NCI-H1092 treated with DMSO at 0.1 percent for 48 hours (cell line): ENCODE measurements at regions not wholly inside any gene's neighbourhood (a gene's known extent, or its start where the extent isn't known, plus 50 kb on each side); places are given as distances from the start of the nearest gene placed in this dataset.

Experiments
- DNase-seq: peaks from one replicate; lab custom pipeline; 2025; lab: John Stamatoyannopoulos, UW

GRCh38 chr9:86795823-86796553 is 151.3 kb downstream of the GAS1 start:
- no peak for DNase-seq

DNA sequence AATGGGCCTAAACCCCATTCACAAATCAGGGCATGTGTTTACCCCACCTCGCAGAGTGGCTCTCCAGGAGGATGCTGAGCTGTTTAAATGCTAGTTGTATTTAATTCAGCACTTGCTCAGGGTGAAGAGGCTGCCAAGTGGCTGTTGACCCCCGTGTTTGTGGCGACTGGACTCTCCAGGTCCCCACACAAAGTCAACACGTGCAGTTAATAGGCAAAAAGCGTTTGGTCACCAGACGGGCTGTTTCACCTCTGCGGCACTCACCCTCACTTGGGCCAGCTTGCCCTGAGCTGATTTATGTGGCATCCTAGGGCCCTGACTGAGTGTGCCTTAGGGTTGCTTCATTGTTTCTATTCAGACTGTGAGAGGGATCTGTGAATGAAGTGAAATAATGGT is 152.3 kb downstream of the GAS1 start:
- no peak for DNase-seq

- DNase-seq = peak; percentile 24
Measured at GRCh38 chr9:86794391-86795046, 152.8 kb downstream of the GAS1 start.

DNA sequence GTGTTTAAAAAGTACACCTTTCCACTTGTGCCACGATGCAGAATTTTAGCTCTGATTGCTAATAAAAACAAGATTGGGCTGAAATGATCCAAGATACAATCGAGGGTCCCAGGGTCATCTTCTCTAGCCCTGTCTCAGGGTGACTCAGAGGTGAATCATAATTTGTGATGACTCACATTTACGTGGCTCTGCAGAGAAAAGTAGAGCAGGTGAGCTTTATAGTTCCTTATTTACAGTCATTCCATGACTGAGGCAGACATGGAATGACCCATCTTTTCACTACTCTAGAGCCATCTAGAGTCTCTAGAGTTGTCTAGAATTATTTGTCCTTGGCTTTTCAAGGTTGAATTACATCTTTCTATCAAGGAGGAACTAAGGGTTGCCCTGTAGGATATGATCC is 155.2 kb downstream of the GAS1 start:
- no peak for DNase-seq

DNA sequence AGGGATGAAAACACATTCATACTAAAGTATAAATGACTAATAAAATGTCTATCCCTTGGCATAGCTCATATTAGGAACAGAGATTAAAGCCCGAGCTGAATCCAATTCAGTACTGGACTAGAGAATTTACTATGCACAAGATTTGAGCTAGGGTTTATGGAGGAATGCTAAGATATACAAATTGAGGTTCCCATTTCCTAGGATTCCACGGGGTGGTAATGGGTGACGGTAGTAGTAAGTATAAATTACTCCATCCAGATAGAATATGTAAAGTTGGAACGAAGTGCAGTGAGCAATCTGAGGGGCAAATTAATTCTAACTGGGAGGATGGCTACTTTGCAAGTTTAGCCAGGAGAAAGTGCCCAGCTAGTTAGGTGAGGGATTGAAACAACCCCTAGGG is 156.5 kb downstream of the GAS1 start:
- DNase-seq = no peak

DNA sequence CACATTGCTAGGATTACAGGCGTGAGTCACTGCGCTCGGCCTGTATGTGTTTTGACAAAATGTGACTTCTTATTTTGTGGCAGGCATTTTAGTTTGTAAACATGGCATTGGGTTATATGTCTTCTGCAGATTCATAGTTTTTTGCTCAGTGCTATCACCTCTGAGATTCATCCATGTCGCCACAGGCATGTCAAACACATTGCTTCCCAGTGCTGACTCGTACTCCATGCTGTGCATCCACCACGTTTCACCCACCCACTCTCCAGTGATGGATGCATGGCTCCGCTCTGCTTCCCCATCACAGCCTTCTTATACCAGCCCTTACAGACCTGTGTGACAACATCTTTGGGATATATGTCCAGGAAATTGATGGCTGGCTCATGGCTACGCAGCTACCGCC is 158.8 kb downstream of the GAS1 start:
- no peak for DNase-seq

GRCh38 chr9:86783884-86784283 is 163.4 kb downstream of the GAS1 start:
- DNase-seq = no peak

- no peak for DNase-seq
Measured at GRCh38 chr9:86782831-86783230, 164.5 kb downstream of the GAS1 start.

- DNase-seq = no peak
Measured at GRCh38 chr9:86778761-86779160, 168.5 kb downstream of the GAS1 start.

- DNase-seq = no peak
Measured at GRCh38 chr9:86775718-86776117, 171.6 kb downstream of the GAS1 start.

- DNase-seq = no peak
Measured at GRCh38 chr9:86774116-86774515, 173.2 kb downstream of the GAS1 start.

- no peak for DNase-seq
Measured at GRCh38 chr9:86773422-86773945, 173.8 kb downstream of the GAS1 start.

DNA sequence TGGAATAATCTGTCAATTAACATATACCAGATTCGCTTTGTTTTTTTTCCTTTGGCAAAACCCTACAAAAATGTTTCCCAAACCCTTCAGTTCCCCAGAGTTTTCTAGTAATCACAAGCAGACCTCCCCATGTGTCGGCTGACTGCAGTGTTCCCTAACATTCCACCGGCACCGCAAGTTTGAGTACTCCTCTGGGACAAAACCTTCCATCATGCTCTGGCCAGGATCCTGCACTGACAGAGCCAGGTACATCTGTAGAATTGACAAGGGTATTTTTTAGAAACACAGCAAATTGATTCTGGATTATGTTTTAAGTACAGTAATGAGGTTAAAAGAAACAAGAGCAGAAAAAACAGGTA is 174.7 kb downstream of the GAS1 start:
- DNase-seq = no peak

GRCh38 chr9:86771941-86772634 is 175.2 kb downstream of the GAS1 start:
- DNase-seq = no peak

DNA sequence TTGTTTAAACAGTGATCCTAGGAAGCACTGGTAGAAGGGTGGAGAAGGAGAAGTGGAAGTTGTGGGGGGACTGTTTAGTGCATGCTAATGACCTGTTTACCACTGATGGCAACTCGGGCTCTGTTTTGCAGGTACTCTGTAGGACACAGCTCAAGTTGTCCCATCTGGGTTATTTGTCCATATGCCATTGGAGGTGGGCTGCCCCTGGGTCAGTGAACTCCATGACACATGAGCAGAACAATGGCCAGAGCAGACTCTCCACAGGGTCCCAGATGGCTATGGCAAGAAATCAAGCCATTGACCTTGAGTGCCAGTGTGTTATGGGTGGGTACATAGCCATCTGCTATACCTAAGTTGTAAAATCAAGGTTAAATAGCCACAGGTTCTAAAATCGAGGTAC is 175.9 kb downstream of the GAS1 start:
- no peak for DNase-seq

DNA sequence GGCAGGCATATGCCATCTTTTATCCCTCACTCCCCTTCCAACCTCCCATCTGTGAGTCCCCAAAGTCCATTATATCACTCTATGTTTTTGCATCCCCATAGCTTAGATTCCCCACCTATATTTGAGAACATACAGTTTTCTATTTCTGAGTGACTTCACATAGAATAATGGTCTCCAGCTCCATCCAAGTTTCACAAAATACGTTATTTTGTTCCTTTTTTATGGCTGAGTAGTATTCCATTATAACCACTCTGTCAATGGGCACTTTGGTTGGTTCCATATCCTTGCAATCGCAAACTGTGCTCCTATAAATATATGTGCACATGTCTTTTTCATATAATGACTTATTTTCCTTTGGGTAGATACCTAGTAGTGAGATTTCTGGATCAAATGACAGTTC is 178.6 kb downstream of the GAS1 start:
- no peak for DNase-seq

DNA sequence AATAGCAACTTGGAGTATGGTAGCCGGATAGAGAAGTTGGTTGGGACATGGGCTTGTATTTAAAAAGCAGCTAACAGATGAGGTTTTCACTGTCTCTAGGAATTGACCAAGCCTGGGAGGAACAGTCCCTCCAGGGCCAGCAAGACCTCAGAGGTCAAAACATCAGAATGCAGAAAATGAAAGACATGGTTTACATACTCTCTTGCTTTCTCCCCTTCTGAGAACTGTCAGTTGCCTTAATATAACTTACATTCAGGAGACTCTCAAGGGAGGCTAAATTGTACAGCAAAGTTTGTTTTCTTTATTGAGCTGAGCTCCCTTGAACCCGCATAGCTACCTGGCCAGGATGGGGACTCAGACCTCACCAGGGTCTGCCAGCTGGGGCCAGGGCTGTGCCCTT is 179.3 kb downstream of the GAS1 start:
- no peak for DNase-seq

- DNase-seq = no peak
Measured at GRCh38 chr9:86767373-86767772, 179.9 kb downstream of the GAS1 start.

GRCh38 chr9:86766912-86767311 is 180.4 kb downstream of the GAS1 start:
- DNase-seq = no peak

- DNase-seq = no peak
Measured at GRCh38 chr9:86766511-86766910, 180.8 kb downstream of the GAS1 start.

DNA sequence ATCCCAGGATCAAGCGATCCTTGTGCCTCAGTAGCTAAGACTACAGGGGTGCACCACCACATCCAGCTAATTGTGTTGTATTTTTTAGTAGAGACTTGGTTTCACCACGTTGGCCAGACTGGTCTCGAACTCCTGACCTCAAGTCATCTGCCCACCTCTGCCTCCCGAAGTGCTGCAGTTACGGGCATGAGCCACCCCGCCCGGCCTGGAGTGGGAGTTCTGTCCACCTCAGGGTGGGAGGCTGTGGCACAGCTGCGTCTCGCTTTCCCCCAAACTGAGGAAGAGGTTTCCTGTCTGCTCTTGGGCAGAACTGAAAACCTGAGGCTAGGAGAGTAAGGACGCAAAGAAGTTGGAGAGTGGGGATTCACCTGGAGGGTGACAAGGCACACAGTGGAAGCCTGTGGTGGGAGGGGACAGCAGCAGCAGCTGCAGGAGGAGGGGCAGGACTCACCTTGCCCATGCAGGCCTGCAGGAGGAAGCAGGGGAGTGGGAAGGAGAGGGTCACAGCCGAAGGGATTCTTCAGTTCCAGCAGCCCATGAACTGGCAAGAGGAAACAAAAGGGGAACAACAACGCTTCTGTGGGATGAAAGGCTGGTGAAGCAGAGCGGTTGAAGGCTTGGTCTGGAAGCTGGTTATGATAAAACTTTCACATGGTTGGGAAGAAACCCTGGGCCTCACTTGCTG is 181.4 kb downstream of the GAS1 start:
- no peak for DNase-seq

- no peak for DNase-seq
Measured at GRCh38 chr9:86764671-86765343, 182.5 kb downstream of the GAS1 start.
